NCI-H524 treated with DMSO at 0.1 percent for 48 hours (cell line): ENCODE measurements at regions not wholly inside any gene's neighbourhood (a gene's known extent, or its start where the extent isn't known, plus 50 kb on each side); places are given as distances from the start of the nearest gene placed in this dataset.
"Not testable (repeated sequence)": the region's sequence is repeated elsewhere in the genome, so short reads cannot be mapped to it uniquely, and the experiment has no call there.

Experiments
- DNase-seq: peaks from one replicate; lab custom pipeline; 2025; lab: John Stamatoyannopoulos, UW

DNA sequence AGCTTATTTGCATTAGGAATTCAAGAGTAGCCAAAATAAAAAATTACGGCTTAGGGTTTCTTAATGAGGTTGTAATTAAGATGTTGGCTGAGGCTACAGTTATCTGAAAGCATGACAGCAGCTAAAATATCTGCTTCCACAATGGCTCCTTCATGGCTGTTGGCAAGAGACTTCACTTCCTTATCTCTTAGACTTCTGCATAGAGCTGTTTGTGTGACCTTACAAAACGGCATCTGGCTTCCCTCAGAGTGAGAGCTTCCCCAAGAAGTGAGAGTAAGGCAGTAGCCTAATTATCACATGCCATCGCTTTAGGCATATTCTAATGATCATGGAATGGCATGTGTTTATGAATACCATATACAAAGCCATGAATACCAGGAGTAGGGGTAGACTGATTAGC lies 57.6 kb downstream of the CCDC59 start:
- no peak for DNase-seq

DNA sequence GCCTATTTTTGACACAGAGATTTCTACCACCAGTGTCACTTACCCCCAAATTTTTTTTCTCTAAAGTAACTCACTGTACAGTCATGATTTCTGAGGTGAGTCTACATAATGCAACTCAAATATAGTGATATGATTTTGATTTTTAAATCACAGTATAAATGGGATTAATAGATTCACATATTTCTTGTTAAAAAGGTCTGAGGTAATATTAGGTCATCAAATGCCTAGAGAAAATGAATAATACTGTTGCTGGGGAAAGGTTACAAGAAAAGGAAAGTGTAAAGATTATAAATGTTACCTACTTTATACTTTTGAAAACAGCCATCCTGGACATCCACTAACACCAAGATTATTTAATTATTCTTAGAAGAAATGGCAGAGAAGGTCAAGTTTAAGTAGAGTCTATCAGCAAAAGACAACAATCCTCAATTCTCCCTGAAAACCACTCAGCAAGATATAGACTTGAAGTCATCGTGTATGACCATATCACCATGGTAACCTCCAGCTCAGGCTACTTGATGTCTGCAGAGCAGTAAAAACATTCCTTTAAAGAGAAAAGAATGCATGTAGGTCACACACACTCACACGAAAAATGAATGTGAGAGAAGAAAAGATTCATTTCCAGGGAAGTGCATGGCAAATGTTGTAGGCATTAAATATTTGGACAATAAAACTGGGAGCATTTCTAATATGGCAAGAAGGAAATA lies 58.7 kb downstream of the CCDC59 start:
- no peak for DNase-seq

DNA sequence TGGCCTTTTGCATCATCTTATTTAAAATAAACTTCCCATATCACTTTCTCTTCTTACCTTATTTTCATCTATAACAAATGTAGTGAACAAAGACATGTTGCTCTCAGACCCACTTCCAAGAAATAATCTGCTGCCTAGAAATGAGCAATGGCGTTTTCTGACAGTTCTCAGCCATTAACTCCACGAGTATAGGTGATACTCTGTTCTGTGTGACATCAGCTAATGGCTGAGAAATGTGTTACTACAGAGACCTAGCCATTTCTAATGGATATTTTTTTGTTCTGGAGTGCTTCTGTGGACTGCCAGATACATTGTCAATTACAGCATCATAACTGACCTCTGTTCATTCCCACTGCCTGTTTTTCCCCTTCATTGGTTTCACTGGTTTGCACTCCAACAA lies 67.8 kb downstream of the CCDC59 start:
- DNase-seq, result no peak

DNA sequence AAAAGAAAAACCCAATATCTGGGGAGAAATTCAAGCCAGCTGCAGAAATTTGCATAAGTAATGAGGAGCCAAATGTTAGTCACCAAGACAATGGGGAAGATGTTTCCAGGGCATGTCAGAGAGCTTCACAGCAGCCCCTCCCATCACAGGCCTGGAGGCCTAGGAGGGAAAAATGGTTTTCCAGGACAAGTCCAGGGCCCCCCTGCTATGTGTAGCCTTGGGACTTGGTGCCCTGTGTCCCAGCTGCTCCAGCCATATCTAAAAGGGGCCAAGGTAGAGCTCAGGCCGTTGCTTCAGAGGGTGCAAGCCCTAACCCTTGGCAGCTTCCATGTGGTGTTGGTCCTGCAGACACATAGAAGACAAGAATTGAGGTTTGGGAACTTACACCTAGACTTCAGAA lies 76.9 kb downstream of the CCDC59 start:
- DNase-seq, result not testable (repeated sequence)

DNA sequence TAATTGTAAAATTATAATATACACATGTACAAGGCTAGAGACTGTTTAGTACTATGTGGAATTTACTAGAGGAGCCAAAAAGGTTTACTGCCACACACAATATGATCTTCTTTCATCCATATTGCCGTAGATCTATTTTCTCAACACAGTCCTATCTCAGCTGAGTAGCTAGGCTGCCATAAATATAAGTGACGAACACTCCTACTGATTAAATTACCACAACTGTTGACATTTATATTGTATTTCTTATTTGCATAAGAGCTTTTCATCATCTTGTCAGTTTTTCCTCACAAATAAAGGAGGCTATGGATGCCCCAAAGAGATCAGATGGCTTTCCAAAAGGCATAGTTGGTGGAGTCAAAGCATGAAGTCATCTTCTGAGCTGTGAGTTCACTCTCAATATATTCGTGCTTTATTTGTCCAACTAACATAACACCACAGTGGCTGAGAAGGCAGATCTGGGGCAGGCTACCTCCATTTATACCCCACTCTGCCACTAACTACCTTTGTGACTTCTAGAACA lies 78.6 kb downstream of the CCDC59 start:
- DNase-seq, result no peak

DNA sequence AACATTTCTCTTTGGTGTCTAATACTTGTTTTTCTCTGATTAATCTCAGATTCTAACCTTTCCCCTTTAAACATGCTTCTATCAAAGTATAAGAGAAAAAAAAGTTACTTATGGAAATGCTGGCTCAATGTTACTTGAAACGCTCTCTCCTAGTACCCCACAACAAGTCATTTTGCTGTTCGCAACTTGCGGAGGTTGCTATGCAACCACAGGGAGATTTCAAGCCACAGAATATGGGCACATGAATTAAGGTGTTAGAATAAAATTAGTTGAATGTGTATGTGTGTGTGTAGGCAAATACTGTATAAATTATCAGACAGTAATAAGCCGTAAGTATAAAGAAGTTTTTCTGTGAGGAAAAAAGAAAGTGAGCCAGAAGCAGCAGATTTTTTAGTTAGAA lies 80.6 kb downstream of the CCDC59 start:
- DNase-seq, result no peak

DNA sequence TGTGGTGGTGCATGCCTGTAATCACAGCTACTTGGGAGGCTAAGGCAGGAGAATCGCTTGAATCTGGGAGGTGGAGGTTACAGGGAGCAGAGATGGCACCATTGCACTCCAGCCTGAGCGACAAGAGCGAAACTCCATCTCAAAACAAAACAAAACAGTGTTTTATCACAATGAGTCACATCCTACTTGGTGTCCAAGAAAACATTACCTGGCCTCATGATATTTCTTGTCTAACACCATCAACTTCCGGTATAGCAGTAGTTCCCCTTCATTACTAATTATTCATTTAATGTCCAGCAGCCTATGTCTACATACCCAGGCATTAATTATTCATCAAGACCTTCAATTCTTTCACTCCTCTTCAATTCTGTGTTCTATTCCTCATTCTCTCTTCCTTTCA lies 115.5 kb downstream of the CCDC59 start:
- no peak for DNase-seq

DNA sequence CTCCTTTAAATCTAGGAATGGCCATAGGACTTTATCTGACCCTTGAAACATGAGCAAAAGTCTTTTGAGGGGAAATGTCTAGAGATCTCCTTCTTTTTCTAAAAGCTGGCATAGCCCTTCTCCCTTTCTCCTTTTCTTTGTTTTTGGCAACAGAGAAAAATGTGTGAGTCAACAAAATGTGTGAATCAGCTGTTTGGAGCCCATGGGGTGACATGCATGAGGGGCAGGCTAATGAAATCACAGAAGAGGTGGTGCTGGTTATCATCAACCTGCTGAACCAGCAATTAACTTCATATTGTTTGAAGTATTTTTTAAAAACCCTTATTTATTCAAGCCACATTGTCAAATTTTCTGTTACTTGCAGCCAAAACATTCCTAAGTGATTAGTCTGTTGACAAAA lies 132.3 kb downstream of the CCDC59 start:
- DNase-seq, result no peak

DNA sequence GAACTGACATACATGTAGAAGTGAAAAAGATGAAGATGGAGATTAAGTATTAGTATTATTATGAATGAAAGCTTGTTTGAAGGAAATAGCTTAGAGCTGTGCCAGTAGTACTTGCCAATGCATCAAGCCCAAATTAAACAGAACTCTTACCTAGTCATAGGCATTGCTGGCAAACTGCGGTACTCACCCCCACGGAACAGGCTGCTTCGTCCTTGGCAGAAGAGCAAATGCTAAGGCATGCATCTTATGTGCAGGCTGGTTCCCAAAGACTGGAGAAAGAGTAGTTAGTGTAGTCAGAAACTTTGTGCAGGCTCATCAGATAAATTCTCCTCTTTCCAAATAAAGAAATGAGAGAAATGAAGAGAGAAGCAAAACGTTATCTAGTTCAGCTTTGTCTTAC lies 134.8 kb downstream of the CCDC59 start:
- DNase-seq, result no peak

DNA sequence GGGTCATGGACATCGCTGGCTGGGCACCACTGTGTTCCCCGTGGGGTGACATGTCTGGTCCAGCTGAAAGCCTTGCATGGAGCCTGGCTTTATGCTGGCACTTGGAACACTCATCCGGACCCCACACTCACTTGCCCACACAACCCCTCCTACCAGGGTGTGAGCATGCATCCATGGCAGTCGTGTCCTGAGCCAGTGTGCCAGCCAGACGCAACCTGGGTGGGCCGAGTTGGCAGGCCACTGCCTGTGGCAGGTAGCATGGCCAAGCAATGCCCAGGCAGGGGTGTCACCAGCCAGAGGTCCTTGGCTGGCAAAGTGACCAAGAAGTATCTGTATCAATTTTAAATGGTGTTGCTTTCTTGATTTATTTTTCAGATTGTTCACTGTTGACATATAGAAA lies 141.7 kb downstream of the CCDC59 start:
- no peak for DNase-seq

DNA sequence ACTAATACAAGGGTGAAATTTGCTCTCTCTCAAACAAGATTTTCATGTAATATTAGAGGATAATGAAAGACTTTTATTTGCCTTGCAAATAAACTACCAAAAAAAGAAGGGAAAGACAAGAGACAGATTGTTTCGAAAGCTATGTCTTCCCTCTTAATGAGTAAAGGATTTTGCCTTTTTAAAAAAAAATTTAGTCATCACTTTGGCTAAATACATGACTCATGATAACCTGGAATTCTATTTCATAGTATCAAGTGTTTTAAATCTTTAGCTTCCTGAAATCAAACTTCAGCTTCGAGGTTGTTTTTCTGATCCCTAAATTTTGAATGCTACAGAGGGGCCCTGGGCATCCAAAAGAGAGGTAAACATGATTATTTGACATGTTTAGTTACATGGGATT lies 144.4 kb downstream of the CCDC59 start:
- no peak for DNase-seq

DNA sequence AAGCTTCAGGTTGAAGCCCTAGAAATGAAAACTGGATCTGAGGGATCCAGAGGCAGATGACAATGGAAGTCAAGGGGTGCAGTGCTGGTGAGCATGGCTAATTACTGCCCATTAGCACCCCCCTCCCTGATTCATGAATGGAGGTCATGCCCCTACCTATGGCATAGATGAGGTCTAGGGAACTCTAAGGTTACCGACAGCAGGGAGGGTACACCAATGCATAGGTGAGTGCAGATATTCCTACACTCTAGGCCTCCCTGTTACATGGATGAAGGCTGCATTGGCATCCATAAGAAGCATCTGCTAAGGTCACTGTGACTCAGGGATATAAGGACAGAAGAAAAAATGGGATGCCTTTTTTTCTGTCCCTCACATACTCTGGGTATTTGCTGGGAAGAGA lies 147.3 kb downstream of the CCDC59 start:
- no peak for DNase-seq

DNA sequence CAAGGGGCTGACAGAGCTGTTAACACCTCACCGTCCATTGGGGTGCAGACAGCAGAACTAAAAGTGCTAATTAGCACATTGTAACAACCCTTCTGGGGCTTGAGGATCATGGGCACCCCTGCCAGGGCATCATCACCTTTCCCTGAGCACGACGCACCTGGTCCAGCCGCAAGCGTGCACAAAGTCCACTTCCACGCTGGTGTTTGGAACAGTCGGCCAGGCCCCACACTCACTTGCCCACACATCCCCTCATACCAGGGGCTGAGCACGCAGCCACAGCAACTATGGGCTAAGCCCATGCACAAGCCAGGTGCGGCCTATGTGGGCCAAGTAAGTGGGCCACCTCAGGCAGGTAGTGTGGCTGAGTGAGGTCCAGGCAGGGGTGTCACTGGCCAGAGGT lies 148.7 kb downstream of the CCDC59 start:
- no peak for DNase-seq

DNA sequence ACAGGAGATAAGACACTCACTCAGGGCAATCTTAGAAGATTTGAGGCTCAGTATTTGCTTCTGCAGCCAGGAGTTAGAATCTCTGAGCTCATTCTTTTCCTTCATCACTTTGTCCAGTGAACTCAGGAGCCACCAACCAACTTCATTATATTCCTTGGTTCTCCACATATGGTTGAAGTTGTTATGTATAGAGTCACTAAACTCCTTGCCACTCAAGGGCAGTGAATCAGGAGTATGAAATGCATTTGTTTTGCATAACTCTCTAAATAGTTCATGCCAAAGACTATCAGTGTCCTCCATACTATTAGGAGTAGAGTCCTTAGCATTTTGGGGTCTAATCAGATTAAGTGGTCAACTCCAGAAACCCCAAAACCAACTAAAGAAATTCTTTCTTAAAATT lies 150.6 kb downstream of the CCDC59 start:
- no peak for DNase-seq

DNA sequence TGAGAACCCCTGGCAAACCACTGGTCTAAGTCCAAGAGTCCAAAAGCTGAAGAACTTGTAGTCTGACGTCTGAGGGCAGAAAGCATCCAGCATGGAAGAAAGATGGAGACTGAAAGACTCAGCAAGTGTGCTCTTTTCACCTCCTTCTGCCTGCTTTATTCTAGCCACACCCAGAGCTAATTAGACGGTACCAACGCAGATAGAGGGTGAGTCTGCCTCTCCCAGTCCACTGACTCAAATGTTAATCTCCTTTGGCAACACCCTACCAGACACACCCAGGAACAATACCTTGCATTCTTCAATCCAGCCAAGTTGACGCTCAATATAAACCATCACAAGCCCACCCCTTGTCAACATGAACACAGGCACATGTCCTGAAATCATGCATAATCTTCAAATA lies 155.1 kb downstream of the CCDC59 start:
- DNase-seq, result no peak

DNA sequence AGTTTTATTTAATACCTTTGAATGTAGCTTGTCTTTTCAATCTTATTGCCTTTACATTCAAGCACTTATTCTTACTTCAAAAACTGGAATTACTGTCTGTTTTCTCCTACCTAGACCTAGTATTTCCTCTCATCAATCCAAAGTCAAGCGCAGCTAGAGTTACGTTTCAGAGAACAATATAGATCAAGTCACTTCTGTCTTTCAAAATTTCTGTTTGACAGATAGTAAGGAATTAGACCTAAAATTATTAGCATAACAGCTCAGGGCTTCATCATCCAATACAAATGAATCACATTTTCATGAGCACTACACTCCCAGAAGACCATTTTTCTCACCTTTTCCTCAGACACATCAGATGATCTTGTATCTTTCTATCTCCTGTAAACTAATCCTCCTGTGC lies 170.6 kb downstream of the CCDC59 start:
- no peak for DNase-seq

DNA sequence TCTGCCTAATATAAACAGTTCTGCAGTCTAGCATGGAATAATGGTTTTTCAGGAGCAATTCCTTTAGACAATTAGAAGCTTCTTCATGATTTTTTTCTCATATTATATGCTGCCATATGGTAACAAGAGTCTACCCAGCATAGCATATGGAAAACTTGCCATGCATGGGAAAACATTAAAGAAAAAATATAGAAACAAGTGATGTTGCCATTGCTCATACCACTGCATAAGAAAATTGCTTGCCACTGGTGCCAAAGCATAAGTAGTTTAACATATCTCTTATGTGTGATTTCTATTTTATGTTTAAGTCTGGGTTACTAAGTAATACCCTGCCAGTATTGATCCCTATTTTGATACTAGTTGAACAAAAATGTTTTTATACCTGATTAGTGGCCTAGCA lies 171.2 kb downstream of the CCDC59 start:
- no peak for DNase-seq

DNA sequence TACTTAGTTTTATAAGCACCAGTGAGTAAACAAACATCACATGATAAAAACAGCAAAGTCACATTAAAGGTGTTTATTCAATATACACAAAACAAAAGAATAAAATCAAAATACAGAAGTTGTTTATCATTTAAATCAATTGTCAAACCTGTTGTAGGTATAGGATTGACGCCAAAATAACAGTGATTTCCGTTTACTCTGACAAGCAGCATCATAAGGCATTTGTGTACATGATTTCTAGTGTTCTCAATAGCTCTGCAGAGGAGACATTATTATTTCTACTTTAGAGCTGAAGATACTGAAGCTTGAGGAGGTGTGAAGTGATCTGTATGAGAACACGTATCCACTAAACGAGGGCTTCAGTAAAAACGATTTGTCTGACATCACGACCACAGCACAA lies 171.9 kb downstream of the CCDC59 start:
- DNase-seq, result no peak

DNA sequence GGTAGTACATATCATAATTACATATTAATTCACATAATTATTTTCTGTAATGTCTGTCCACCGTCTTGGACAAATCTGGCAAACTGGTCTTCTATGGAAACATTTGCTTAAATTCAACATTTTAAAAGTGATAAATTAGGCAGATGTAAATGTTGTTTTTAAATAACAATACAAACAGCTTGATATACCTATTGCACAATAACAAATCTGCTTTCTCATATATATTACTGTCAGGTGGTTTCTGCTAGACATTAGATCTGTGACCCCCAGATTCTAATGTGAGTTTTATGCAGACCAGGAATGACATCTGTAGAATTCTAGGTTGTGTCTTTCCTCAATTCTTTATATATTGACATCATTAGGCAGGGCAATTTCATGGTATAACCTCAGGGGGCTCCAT lies 173.3 kb downstream of the CCDC59 start:
- no peak for DNase-seq

DNA sequence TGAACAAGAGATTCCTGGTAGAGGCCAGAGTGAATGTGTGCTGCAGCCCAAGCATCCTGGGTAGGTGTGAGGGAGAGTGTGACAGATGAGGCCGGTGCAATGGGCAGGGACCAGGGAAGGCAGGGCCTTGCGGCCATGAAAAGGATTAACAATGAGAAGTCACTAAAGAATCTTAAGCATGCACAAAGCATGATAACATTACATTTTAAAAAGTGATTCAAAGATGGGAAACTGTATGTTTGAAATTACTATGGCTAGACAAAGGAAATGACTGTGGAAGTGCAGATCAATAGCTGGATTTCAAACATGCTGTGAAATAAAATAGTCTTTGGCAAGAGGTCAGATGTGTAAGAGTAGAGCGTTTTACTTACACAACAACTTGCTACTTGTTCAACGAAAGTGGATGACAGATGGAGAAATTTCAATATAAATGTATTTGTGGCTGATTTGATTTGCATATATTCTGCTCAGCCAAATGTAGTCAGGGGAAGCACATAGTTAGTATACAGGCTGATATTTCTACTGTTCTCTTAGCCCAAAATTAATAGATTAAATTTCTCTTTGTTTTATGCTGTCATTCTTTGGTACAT lies 175.5 kb downstream of the CCDC59 start:
- no peak for DNase-seq

DNA sequence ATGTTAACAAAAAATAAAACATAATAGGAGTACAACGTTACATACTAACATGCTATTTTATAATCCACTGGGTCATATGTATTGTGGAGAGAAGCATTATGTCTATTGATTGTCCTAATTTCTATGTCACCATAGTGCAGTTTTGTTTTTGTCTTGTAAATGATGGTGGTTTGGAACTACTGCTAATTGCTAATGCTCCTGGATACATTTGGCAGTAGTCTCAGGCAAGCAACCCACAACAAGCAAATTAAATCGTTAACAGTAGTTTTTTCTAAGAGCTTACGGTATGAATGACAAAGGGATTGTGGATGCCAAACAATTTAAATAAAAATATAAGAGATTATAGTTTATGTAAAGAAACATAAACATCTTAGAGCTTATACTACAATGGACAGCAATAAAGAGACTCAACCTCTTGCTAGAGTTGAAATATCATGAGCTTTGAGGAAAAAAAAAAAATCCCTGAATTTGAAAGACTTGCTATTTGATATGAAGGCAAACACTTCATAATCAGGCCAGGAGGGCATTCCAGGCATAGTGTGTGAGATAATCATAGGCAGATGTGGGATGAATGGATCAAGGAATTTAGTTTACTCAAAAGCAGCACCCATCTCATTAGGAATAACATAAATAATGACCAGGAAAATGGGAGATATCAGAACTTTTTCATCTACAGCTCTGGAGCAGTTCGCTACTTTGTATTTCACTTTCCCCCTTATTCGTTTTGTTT lies 181.3 kb downstream of the CCDC59 start:
- no peak for DNase-seq

DNA sequence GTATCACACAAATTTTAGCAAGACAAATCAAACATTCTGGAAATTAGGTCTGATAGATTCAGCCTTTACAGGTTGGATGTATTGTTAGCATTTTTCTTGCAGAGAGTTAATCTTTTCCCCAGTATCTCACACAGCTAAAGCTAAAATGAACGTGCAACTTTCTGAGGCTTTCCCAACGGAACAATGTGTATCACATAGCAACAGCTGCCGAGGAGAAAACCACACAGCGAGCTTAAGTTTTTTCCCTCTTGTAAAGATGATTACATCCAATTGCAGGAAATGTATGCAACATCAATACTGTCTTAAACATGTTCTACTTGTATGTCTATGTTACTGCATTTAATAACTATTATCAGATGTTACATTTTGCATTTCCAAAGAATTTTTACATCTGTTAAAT lies 182.2 kb downstream of the CCDC59 start:
- DNase-seq, result no peak

DNA sequence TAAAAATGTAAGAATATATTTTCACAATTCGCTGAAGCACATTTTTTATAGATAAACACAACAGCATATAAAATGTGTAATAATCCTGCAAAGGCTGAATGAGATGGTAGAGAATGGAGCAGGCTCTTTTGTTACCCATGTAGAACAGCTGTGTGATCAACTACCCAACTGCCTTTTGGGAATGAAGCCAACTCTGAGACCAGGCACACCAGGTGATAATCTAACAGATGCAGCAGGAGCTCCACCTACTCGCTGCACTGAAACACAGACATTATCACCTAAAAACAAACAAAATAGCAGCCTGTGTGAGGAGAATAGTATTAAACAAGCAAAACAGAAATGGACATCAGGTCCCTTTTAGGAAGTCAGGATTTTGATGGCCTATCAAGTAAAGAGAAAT lies 183.3 kb downstream of the CCDC59 start:
- peak; percentile 73 for DNase-seq
